Thoracic aorta (tissue), 2 donors: ENCODE measurements at regions not wholly inside any gene's neighbourhood (a gene's known extent, or its start where the extent isn't known, plus 50 kb on each side); places are given as distances from the start of the nearest gene placed in this dataset.

Experiments used
- ATAC-seq: fragments of 150-250 bp; one replicate; pipeline ENCODE4 v1.8.0; 2017; ENCODE audit warnings: low read depth; ENCODE audit not compliant: insufficient number of reproducible peaks, low FRiP score
- DNase-seq: peaks from one replicate; pipeline ENCODE4 v3.0.0-alpha.2; 2020; ENCODE audit warnings: low spot score
- H3K27ac ChIP-seq, 2 donors: fragments of 200-600 bp; sonication (generic); 1 replicate in 1 of 2; 2 replicates in 1 of 2; pipeline ENCODE4 v1.5.1; 2016; ENCODE audit warnings: mild to moderate bottlenecking in 2 of 2, moderate library complexity in 2 of 2
- H3K27me3 ChIP-seq: fragments of 200-600 bp; sonication (generic); replicated peaks from 2 replicates; pipeline ENCODE4 v1.6.0; 2016; ENCODE audit warnings: mild to moderate bottlenecking; ENCODE audit not compliant: insufficient read depth
- H3K36me3 ChIP-seq: fragments of 200-600 bp; sonication (generic); one replicate; pipeline ENCODE4 v1.5.1; 2016
- H3K4me1 ChIP-seq, 2 donors: fragments of 200-600 bp; sonication (generic); 1 replicate in 1 of 2; 2 replicates in 1 of 2; pipeline versions ENCODE4 v1.5.1 to v1.6.0; 2016; ENCODE audit warnings: low read depth in 2 of 2, mild to moderate bottlenecking in 1 of 2; ENCODE audit not compliant: control insufficient read depth in 1 of 2
- H3K4me3 ChIP-seq: fragments of 200-600 bp; sonication (generic); 2 replicates; pipeline ENCODE4 v1.5.1; 2016; ENCODE audit warnings: mild to moderate bottlenecking
- H3K9me3 ChIP-seq: fragments of 200-600 bp; sonication (generic); 2 replicates; pipeline ENCODE4 v1.5.1; 2016
- TF ChIP-seq, protein P1 (sequence below): fragments of 200-600 bp; sonication (generic); IDR thresholded peaks from one replicate; pipeline ENCODE4 v1.5.1; 2019; ENCODE audit warnings: antibody characterized with exemption

- Histone ChIP-seq H3K27me3 (no peaks in the 10 kb centered on the region), H3K36me3 (no peaks in the 10 kb centered on the region), H3K9me3 (no peaks in the 10 kb centered on the region), H3K27ac (no peak overlapping the region), H3K4me1 (no peaks in the 10 kb centered on the region), H3K4me3 (no peak overlapping the region)
- DNase-seq (no peak), ATAC-seq (no peak)
- TF ChIP-seq, protein P1, sequence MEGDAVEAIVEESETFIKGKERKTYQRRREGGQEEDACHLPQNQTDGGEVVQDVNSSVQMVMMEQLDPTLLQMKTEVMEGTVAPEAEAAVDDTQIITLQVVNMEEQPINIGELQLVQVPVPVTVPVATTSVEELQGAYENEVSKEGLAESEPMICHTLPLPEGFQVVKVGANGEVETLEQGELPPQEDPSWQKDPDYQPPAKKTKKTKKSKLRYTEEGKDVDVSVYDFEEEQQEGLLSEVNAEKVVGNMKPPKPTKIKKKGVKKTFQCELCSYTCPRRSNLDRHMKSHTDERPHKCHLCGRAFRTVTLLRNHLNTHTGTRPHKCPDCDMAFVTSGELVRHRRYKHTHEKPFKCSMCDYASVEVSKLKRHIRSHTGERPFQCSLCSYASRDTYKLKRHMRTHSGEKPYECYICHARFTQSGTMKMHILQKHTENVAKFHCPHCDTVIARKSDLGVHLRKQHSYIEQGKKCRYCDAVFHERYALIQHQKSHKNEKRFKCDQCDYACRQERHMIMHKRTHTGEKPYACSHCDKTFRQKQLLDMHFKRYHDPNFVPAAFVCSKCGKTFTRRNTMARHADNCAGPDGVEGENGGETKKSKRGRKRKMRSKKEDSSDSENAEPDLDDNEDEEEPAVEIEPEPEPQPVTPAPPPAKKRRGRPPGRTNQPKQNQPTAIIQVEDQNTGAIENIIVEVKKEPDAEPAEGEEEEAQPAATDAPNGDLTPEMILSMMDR: no peak
Observed at GRCh38 chr7:16038906-16039305, 352.4 kb upstream of the MEOX2 start.

DNA sequence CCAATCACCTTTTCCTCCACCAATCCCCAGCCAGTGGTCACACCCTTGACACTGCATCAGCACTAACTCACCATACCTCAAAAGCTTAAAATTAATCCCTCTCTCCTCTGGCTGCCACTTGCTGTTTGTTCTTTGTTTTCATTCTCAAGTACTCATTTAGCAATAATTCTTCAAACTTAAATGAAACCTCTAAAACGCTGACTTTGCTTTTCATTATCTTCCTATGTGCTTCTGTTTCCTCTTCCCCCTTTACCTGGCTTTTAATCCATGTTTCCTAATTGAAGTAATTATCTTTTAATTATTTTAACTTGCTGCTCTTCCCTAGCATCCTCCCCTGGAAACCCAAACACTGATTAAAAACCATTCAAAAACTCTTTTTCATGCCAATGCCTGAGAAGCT is 348.9 kb upstream of the MEOX2 start:
- TF ChIP-seq, protein P1: no peak
- Histone ChIP-seq H3K36me3 (no peaks in the 10 kb centered on the region), H3K27ac (no peak overlapping the region), H3K9me3 (no peaks in the 10 kb centered on the region), H3K4me1 (peaks cover 0 to 4% of the 10 kb centered on the region in 2 donors), H3K27me3 (no peaks in the 10 kb centered on the region), H3K4me3 (no peak overlapping the region)
- no peak for ATAC-seq
- no peak for DNase-seq

DNA sequence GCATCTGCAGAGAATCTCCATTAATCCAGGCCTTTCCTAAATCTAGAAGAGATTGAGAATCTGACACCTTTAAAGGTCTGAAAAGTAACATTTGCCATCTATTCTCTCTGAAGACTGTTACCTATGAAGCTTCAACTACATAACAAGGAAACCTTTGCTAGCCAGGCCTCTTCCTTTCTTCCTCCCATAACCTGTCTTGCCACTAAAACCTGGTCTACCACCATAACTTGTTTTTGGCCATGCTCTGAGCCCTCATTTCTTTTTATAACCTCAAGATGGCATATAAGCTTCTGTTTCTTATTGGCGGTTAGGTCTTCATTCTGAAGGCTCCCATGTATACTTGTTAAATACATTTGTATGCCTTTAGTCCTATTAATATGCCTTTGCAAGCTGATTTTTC is 348.4 kb upstream of the MEOX2 start:
- no peaks in the 10 kb centered on the region for H3K9me3 ChIP-seq
- TF ChIP-seq, protein P1: no peak
- DNase-seq (no peak), ATAC-seq (no peak)
- peaks cover 0 to 4% of the 10 kb centered on the region in 2 donors for H3K4me1 ChIP-seq
- H3K27ac ChIP-seq: no peak overlapping the region
- no peaks in the 10 kb centered on the region for H3K27me3 ChIP-seq
- H3K36me3 ChIP-seq: no peaks in the 10 kb centered on the region
- no peak overlapping the region for H3K4me3 ChIP-seq

- TF ChIP-seq, protein P1: no peak
- Histone ChIP-seq H3K9me3 (no peaks in the 10 kb centered on the region), H3K36me3 (no peaks in the 10 kb centered on the region), H3K27ac (no peak overlapping the region), H3K27me3 (no peaks in the 10 kb centered on the region), H3K4me3 (no peak overlapping the region), H3K4me1 (peaks cover 0 to 4% of the 10 kb centered on the region in 2 donors)
- DNase-seq: no peak
- ATAC-seq: no peak
Observed at GRCh38 chr7:16034353-16034752, 347.9 kb upstream of the MEOX2 start.

DNA sequence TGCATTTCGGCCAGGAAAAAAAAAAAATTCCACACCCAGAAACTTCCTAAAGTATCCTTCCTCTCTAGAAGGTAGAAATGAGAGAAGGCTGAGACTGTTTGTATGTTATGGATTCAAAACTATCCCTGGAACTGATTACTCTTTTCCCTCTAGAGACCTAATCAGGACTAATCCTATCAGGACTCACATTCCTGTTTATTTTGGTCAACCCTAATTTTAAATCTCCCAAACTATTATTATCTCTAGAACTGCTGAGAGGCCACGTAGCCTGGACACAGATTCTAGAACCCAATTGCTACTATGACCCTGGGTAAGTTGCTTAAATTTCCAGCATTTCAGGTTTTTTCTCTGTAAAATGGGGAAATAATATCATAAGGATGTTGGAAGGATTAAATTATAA is 346.8 kb upstream of the MEOX2 start:
- Histone ChIP-seq H3K9me3 (no peaks in the 10 kb centered on the region), H3K4me3 (no peak overlapping the region), H3K27me3 (no peaks in the 10 kb centered on the region), H3K27ac (peak overlapping the region in 1 of 2 donors; percentile 25), H3K36me3 (no peaks in the 10 kb centered on the region), H3K4me1 (peaks cover 4 to 7% of the 10 kb centered on the region in 2 donors)
- no peak for ATAC-seq
- DNase-seq: no peak
- TF ChIP-seq, protein P1: no peak
